Mucosa of descending colon (tissue), 3 donors: ENCODE measurements at regions not wholly inside any gene's neighbourhood (a gene's known extent, or its start where the extent isn't known, plus 50 kb on each side); places are given as distances from the start of the nearest gene placed in this dataset.

Source experiments
- ATAC-seq: fragments of 200-7000 bp; cut with Tn5 transposase; one replicate; pipeline ENCODE4 v1.9.1; 2020; ENCODE audit warnings: mild to moderate bottlenecking, moderate library complexity
- DNase-seq, 3 donors: peaks; one replicate each; pipeline ENCODE4 v3.0.0-alpha.2; 2020
- H3K36me3 ChIP-seq: fragments of 200-600 bp; one replicate; pipeline ENCODE4 v1.8.0; 2021; ENCODE audit warnings: low read depth, mild to moderate bottlenecking
- H3K4me1 ChIP-seq: fragments of 200-600 bp; one replicate; pipeline ENCODE4 v1.8.0; 2021; ENCODE audit warnings: low read depth, mild to moderate bottlenecking
- H3K4me3 ChIP-seq: fragments of 200-600 bp; one replicate; pipeline ENCODE4 v1.8.0; 2021; ENCODE audit warnings: mild to moderate bottlenecking
- H3K9me3 ChIP-seq: fragments of 200-600 bp; one replicate; pipeline ENCODE4 v1.8.0; 2021; ENCODE audit warnings: mild to moderate bottlenecking
- intact Hi-C, 2 donors: fragments of 100-400 bp; cut with DNase I in 1 of 2; cut with micrococcal nuclease in 1 of 2; formaldehyde crosslinking; loops; one replicate each; pipeline versions ENCODE4 v1.11.0 to v1.11.1; 2022; cut with DNase I, micrococcal nuclease
- TF ChIP-seq, protein P1 (sequence below): fragments of 200-600 bp; IDR thresholded peaks from one replicate; pipeline ENCODE4 v1.8.0; 2022; ENCODE audit warnings: antibody characterized with exemption, mild to moderate bottlenecking
- donor health status: DM: no; HTN: no; CAD: no; lungs with moderate emphysema.
- donor health status: DM: no; HTN: no; CAD: no.
- donor health status: DM: no; HTN: yes; CAD: no.

DNA sequence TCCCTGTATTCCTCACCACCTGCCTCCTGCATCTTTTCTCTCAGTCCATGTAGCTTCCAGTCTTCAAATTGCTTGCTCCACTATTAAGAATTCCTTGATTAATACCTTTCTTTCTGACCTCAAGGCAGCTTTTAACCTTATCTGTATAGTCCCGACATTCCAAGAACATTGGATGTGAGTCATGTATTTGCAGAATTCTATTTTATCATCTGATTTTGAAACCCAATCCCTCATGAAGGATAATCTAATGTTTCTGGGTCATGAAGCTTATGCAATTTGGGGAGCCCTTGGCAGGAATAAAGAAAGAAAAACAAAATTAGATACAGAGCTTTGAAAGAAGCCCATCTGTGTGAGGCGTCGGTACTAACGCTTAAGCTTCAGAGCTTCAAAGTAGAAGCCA is 63.4 kb upstream of the CCND2 start:
- H3K36me3 ChIP-seq = no peaks in the 10 kb centered on the region
- H3K4me1 ChIP-seq = no peaks in the 10 kb centered on the region
- intact Hi-C loops = no loop called here
- TF ChIP-seq, protein P1, sequence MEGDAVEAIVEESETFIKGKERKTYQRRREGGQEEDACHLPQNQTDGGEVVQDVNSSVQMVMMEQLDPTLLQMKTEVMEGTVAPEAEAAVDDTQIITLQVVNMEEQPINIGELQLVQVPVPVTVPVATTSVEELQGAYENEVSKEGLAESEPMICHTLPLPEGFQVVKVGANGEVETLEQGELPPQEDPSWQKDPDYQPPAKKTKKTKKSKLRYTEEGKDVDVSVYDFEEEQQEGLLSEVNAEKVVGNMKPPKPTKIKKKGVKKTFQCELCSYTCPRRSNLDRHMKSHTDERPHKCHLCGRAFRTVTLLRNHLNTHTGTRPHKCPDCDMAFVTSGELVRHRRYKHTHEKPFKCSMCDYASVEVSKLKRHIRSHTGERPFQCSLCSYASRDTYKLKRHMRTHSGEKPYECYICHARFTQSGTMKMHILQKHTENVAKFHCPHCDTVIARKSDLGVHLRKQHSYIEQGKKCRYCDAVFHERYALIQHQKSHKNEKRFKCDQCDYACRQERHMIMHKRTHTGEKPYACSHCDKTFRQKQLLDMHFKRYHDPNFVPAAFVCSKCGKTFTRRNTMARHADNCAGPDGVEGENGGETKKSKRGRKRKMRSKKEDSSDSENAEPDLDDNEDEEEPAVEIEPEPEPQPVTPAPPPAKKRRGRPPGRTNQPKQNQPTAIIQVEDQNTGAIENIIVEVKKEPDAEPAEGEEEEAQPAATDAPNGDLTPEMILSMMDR = no peak
- H3K9me3 ChIP-seq = no peaks in the 10 kb centered on the region
- no peak for DNase-seq
- ATAC-seq = no peak
- H3K4me3 ChIP-seq = no peak overlapping the region

DNA sequence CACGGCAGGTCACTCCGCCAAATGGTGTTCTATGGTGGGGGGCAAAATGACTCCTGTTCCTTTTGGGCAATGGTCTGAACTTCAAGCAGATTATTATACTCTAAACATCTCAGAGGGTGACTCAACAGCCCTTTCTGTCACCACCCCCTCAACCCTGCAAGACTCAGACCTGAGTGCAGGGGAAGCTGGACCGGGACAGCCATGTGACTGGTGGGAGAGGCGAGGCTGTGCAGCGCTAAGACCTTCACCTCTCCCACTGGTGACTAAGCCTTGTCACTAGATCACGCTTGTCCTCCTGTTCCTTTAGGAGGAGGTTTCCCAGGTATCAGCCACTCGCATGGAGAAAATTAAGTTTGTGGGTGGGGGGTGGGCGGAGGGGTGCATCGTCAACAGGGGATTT is 67.1 kb upstream of the CCND2 start:
- intact Hi-C loops = no loop called here
- TF ChIP-seq, protein P1 = no peak
- H3K9me3 ChIP-seq = no peaks in the 10 kb centered on the region
- no peak overlapping the region for H3K4me3 ChIP-seq
- H3K36me3 ChIP-seq = no peaks in the 10 kb centered on the region
- DNase-seq = no peak
- no peak for ATAC-seq
- no peaks in the 10 kb centered on the region for H3K4me1 ChIP-seq

DNA sequence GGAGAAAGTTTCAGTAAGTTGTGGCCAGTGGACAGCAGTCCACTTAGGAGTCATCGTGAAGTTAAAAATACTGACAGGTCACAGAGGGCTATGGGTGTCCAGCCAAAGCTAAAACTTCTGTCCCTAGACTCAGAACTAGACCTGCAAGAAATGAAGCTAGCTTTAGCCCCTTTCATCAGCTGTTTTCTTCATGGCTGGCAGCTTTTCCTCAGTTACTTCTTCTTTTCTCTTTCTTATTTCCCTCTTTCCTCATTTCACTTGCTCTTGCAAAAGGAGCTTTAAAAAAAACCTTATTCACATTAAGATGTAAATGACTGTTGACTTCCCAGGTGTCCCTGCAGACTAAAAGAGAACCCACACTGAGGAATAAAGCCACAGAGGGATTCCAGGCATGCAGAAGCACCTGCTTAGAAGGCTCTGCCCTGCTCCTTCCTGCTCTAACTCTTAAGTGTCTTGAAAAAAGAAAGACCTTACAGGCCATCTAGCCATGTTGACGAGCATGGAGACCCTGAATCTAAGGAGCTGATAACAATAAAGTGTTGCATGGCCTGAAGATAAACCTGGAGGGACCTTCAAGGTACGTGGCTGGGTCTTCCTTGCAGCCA is 69.7 kb upstream of the CCND2 start:
- no peak for ATAC-seq
- H3K4me3 ChIP-seq = no peak overlapping the region
- DNase-seq = no peak
- H3K36me3 ChIP-seq = no peaks in the 10 kb centered on the region
- TF ChIP-seq, protein P1 = no peak
- intact Hi-C loops = no loop called here
- H3K9me3 ChIP-seq = no peaks in the 10 kb centered on the region
- H3K4me1 ChIP-seq = no peaks in the 10 kb centered on the region

DNA sequence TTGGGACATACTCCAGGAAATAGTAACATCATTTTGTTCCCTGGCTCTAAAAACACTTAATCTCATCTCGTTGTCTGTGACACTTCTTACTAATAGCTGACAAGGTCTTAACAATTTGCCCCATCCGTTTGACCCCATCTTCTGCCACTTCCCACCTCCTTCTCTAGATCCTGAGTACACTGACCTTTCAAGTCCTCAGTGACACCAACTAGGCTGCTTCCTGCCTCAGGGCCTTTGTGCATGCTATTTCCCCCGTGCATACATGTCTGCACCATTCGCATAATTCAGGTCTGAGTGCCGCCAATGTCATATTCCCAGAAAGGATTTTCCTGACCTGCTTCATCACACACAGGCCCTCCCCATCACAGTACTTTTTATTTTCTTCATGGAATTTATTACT is 70.6 kb upstream of the CCND2 start:
- Histone ChIP-seq H3K4me3 (no peak overlapping the region), H3K9me3 (no peaks in the 10 kb centered on the region), H3K36me3 (no peaks in the 10 kb centered on the region), H3K4me1 (no peaks in the 10 kb centered on the region)
- TF ChIP-seq, protein P1 = no peak
- no peak for ATAC-seq
- intact Hi-C loops = no loop called here
- DNase-seq = no peak

DNA sequence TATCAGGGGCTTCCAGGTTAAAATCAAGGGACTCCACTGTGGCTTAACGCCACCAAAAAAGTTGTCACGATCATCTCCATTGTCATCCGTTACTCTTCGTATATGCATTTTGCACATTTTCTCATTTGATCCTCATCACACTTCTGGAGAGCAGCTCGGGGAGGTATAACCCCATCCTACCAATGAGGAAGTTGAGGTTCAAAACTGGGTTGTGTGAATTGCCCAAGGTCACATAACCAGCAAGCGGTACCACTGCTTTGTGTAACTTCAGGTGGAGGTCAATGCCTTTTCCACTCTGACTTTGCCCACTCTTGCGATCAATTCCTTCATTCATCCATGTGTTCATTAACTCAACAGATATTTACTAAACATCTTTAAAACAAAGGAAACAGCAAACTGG is 71.1 kb upstream of the CCND2 start:
- Histone ChIP-seq H3K4me1 (no peaks in the 10 kb centered on the region), H3K36me3 (no peaks in the 10 kb centered on the region), H3K9me3 (no peaks in the 10 kb centered on the region), H3K4me3 (no peak overlapping the region)
- intact Hi-C loops = no loop called here
- TF ChIP-seq, protein P1 = no peak
- ATAC-seq (no peak), DNase-seq (no peak)
